ENCODE measurements at regions not wholly inside any gene's neighbourhood (a gene's known extent, or its start where the extent isn't known, plus 50 kb on each side); places are given as distances from the start of the nearest gene placed in this dataset.

GRCh38 chr11:31887180-31887579 is 76.1 kb upstream of the PAX6 start:
- DNase-seq = no peak

GRCh38 chr11:31884080-31884479 is 73.0 kb upstream of the PAX6 start:
- DNase-seq = no peak

GRCh38 chr11:31883435-31883834 is 72.3 kb upstream of the PAX6 start:
- no peak for DNase-seq

GRCh38 chr11:31882951-31883392 is 71.8 kb upstream of the PAX6 start:
- DNase-seq = no peak

- DNase-seq = no peak
Observed at GRCh38 chr11:31881825-31882224, 70.7 kb upstream of the PAX6 start.

- DNase-seq = no peak
Observed at GRCh38 chr11:31879681-31880080, 68.6 kb upstream of the PAX6 start.

GRCh38 chr11:31877863-31878262 is 66.7 kb upstream of the PAX6 start:
- no peak for DNase-seq

- DNase-seq = no peak
Observed at GRCh38 chr11:31877083-31877482, 66.0 kb upstream of the PAX6 start.

GRCh38 chr11:31875866-31876560 is 64.9 kb upstream of the PAX6 start:
- DNase-seq = no peak

- no peak for DNase-seq
Observed at GRCh38 chr11:31874631-31875191, 63.6 kb upstream of the PAX6 start.

GRCh38 chr11:31873124-31873523 is 62.0 kb upstream of the PAX6 start:
- no peak for DNase-seq

GRCh38 chr11:31872076-31872443 is 60.9 kb upstream of the PAX6 start:
- no peak for DNase-seq

GRCh38 chr11:31871310-31872075 is 60.4 kb upstream of the PAX6 start:
- DNase-seq = no peak

GRCh38 chr11:31870609-31871309 is 59.6 kb upstream of the PAX6 start:
- DNase-seq = peak; percentile 13

GRCh38 chr11:31869986-31870385 is 58.9 kb upstream of the PAX6 start:
- DNase-seq = no peak

- no peak for DNase-seq
Observed at GRCh38 chr11:31865606-31866300, 54.6 kb upstream of the PAX6 start.

- DNase-seq = no peak
Observed at GRCh38 chr11:31863170-31863832, 52.2 kb upstream of the PAX6 start.

- no peak for DNase-seq
Observed at GRCh38 chr11:31861011-31861410, 49.9 kb upstream of the PAX6 start.
